NCI-H2081 (cell line): ENCODE measurements at regions not wholly inside any gene's neighbourhood (a gene's known extent, or its start where the extent isn't known, plus 50 kb on each side); places are given as distances from the start of the nearest gene placed in this dataset.

ENCODE experiments used
- DNase-seq, 2 experiments: peaks; one replicate each; lab custom pipeline; 2025; lab: John Stamatoyannopoulos, UW

DNA sequence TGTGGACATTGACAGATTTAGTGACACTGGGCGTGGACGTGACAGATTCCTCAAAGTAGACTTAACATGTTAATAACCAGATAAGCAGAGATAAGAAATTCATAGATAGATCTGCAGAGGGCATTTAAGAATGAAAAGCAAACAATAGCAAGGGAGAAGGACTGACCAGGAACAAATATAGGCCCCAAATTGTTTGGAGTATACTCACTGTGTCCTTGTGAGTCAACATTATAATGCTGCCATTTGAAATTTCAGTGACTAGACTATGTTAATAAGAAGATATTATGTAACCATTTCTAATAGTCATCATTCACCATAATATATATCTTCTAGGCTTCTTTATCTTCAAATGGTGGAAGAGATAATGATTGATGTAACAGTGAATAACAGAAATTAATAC, 78.1 kb upstream of the SLC38A11 start:
- no peak for DNase-seq

DNA sequence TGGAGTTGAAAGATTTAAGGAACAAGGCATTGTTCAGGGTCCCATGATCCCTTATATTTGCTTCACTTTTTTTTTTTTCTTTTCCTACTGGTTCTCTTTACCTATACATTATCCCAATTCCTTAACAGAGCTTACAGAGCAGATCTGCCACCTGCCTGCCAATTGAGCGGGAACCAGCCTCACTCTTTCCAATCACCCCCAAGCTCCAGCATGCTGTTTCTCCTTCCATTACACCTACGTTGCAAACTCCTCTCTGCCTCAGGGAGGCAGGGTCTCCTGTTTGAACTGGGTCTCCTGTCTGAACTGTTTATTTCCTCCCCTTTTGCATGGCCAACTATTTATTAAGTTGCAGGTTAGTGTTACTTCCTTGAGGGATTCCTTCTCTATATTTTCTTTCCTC, 77.2 kb upstream of the SLC38A11 start:
- no peak for DNase-seq

DNA sequence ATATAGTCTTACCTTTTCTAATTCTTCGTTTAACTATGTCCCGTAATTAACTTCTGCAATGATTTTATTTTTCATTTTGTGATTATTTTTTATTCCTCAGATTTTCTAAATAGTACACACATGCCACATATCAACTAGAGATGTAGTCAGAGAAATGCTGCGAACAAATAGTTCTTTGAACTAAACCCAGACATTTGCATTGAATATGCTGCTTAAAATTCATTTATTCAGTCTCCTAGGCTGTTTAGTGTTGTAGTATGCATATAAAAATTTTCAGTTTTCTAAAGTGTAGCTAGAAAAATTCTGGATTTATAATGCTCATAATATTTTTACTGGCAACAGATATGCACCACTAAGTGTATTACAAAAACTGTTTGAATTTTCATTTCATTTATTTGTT, 68.9 kb upstream of the SLC38A11 start:
- no peak for DNase-seq

DNA sequence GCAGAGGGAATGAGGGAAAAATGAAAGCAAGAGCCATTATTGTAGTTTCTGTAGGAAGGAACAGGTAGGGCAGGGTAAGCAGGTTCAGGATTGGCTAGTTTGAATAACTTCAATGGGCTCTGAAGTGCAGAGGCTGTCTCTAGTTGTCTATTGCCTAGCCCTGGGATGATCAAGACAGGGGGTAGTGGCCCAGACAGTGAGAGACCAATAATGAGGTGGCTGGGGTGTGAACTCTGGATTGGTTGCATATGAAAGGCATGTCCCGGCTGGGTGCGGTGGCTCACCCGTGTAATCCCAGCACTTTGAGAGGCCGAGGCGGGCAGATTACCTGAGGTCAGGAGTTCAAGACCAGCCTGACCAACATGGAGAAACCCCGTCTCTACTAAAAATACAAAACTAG, 67.5 kb upstream of the SLC38A11 start:
- DNase-seq = no peak

DNA sequence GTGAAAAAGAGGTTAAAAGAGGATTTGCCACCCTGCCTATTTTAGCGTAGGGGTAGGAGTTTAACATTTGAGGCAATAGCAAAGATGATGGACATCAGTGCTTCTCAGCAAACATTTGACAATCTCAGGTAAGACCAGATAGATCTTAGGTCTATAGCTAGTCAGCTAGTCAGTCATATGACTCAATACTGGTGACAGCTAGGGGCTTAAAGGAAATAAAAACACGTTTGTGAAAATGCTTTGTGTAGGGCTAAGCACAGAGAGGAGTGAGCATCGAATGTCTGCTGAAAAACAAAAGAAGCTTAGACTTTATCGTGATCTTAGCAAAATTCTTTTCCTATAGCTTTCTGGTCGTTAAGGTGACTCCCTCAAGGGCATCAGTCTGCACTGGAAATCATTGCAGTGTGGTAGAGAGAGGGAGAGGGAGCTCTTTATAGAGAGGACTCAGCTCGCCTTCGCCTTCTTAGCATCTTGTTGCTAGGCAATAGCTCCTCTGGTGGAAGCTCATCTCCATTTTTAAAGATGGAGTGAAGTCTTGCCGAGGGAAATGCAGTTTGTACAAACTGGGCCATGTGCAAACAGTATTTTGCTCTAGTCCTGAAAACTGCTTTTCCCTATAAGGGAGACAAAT, 62.8 kb upstream of the SLC38A11 start:
- DNase-seq = peak in 1 of 2 experiments; percentile 56

DNA sequence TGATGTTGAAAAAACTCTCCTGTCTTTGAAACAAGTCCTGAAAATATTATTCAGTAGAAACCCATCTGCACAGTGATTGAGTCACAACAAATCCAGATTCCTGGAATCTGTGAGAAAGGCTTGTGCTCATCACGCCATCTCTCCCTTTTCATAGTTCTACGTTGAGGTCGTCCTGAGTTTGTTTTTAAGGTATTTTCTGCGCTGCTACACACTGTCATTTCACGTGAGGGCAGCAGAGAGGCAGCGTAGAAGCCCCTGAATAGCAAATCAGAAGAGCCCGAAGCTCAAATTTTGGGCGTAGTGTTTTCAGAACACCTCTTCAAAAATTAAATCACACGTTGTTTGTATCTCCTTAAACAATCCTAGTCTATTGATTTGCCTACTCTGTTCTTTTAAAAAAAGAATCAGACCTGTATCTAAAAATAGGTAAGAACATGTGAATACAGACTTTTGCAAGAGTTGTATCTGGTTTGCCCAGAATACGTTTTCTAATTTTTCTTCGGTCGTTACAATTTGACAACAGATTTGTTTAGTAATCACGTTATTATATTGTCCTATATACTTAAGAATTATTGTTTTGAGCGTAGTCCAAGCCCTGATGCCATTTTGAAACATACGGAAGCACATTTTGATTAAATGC, 61.6 kb upstream of the SLC38A11 start:
- DNase-seq = peak; percentile 81 to 91

DNA sequence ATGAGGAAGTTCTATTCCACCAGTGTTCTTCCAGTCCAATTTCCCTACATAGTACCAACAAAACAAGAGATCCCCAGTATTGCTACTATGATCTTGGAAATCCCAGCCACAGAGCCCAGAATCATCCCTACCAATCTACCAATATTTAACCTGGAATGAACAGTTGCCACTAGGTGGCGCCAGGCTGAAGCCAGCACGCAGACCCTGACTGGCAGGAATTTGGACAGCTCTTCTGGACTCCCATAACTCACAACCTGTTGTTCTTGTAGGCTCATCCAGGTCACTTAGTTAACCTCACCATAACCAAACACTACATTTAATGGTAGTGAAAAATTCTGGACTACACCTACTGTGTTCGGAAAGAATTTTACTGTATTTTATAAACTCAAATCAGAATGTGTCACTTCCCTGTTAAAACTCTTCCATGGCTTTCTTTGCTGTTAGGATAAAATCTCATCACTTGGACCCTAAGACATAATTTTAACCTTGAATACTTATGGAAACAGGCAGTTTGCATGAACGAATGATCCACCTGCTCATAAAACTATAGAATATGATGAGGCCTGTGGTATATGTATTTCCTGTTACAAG, 59.8 kb upstream of the SLC38A11 start:
- peak; percentile 85 to 88 for DNase-seq

DNA sequence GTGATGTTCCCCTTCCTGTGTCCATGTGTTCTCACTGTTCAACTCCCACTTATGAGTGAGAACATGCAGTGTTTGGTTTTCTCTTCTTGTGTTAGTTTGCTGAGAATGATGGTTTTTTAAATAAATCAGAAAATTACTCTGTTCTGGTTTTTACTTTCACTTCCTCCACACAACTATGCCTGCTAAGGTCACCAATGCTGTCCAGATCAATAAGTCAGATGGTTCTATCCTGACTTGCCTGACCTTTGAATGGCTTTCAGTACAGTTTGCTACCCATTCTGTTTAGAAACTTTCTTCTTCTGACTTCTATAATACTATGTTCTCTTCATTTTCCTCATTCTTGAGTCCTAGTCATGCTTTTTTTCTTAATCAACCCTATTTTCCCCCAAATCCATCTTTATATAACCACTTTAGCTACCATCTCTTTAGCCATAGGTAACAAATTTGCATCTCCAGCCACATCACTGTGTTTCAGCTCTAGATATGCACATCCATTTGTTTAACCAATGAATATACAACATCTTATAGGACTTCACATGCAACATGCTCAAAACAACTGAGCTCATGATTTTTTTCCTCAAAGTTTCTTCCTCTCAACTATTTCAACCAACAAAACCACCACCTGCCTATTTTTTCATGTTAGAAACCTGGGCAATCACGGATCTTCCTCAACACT, 58.8 kb upstream of the SLC38A11 start:
- DNase-seq = no peak

DNA sequence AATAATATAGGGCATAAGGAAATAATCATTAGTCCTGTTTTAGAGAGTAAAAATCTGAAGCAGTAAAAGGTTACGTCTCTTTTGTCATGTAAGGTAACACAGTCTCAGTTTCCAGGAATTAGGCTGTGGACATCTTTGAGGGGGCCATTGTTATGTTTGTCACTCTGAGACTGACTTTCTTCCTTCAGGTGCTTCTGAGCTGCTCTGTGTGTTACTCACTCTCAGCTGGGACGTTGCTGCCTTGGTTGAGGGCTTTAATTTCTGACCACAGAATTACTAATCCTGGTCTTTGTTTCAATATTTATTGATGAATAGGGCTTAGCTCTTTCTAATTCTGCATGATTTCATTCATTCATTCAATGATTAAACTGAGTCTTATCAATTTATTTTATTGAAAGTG, 55.9 kb upstream of the SLC38A11 start:
- no peak for DNase-seq

DNA sequence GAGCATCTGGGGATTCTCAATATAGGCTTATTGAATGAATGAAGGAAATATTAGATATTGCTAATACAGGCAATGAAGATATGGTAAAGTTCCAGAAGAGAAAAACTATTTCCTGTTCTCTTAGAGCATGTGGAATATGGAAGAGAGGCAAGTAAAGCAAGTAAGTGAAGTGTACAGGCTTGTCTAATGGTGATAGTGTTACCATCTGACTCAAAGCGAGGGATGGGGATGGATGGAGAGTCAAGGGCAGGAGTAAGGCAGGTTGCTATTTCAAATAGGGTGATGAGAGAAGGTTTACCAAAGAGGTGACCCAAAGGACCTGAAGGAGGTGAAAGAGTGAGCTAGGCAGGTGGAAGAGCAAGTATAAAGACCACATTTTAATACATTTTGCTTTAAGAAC, 55.2 kb upstream of the SLC38A11 start:
- DNase-seq = no peak

DNA sequence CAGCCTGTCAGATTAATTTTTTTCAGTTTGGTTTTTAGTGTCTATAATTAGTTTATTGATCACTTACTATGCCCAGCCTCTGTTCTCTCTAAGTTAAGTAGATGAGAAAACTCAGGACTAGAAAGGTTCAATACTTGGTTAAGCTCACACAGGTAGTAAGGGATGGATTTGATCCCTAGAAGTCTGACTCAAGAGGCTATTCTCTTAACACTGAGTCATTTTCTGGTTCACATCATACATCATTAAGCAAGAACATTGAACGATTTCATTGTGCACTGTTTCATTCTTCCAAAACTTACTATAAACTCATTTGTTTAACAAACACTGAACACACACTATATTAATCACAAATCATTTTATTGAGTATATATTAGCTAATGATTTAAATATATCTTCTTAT, 54.1 kb upstream of the SLC38A11 start:
- DNase-seq = no peak

DNA sequence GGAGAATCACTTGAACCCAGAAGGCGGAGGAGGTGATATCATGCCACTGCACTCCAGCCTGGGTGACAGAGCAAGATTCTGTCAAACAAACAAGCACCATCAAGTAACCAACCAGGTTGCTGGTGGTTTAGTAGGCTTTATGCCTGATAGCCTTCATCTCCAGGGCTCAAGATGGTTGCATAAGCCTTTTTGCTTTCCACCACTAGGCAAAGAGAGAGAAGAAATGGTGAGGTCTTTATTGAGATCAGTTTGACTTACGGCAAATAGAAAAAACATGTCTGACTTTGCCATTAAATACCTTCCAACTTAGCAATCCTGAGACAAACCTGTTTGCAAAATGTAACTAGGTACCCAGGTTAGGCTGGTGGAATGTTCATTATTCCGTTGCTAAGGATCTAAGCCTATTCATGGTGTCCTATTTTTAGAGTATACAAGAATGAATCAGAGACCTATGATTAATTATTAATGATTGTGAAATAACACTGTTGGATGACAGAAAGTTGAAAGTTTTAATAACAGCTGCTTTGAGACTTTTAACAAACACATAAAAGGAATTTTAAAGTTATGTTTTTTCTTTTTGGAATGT, 53.5 kb upstream of the SLC38A11 start:
- no peak for DNase-seq

DNA sequence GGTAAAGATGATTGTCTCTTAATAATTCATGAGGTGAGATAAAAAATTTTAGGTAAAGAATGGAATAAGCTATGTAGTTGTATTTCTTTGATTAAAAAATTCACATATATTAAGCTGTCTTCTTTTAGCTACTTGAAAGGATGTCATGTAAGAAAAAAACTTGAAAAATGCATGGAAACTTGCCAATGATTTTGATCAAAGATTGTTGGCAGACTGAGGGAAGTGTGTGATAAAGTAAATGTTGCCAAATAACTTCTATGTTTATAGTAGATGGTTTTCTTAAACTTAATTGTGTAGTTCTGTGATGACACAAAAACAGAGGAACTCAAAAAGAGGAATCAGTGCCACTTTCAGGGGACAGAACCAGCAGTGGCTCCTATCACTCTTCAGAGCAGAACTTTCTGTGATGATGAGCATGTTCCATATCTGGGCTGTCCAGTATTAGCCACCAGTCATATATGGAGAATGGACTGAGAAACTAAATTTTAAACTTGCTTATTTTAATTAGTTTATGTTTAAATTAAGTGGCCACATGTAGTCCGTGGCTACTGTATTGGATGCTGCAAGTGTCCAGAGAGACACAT, 51.9 kb upstream of the SLC38A11 start:
- no peak for DNase-seq
